ENCODE measurements at regions not wholly inside any gene's neighbourhood (a gene's known extent, or its start where the extent isn't known, plus 50 kb on each side); places are given as distances from the start of the nearest gene placed in this dataset.

DNA sequence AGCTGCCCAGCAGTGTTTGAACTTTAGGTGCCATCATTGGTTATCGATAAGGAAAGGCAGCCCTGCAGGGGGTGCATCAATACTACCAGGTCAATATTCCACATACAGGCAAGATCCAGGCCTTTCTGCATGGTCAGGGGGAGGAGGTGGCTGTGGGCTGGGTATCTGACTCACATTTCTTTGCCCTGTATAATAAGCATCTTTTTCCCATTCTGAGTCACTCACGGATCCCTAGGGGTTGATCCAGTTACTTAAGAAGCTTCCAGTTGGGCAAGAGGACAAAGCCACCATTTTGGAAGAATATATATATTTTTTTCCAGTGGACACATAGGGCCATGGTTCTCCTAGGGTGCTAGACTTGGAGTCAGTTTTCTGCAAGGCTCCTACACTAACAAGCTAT is 114.2 kb upstream of the HABP2 start:
- TF ChIP-seq, protein P1, sequence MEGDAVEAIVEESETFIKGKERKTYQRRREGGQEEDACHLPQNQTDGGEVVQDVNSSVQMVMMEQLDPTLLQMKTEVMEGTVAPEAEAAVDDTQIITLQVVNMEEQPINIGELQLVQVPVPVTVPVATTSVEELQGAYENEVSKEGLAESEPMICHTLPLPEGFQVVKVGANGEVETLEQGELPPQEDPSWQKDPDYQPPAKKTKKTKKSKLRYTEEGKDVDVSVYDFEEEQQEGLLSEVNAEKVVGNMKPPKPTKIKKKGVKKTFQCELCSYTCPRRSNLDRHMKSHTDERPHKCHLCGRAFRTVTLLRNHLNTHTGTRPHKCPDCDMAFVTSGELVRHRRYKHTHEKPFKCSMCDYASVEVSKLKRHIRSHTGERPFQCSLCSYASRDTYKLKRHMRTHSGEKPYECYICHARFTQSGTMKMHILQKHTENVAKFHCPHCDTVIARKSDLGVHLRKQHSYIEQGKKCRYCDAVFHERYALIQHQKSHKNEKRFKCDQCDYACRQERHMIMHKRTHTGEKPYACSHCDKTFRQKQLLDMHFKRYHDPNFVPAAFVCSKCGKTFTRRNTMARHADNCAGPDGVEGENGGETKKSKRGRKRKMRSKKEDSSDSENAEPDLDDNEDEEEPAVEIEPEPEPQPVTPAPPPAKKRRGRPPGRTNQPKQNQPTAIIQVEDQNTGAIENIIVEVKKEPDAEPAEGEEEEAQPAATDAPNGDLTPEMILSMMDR (IDR thresholded peaks at IDR 0.05) = no peak
- Histone ChIP-seq H2AFZ (ENCODE audit: insufficient read depth, low read depth, low read length, poor library complexity, severe bottlenecking) (no peak overlapping the region), H3K9ac (ENCODE audit: insufficient read depth, low read length, poor library complexity, severe bottlenecking) (no peak overlapping the region), H3K36me3 (replicated peaks in 1 of 2; ENCODE audit: control insufficient read depth in 1 of 2, insufficient read depth in 2 of 2, low read length in 2 of 2) (no peaks in the 10 kb centered on the region), H3K27me3 (ENCODE audit: control insufficient read depth in 2 of 2, insufficient read depth in 2 of 2, low read length in 2 of 2) (no peaks in the 10 kb centered on the region), H3K4me3 (replicated peaks in 1 of 3; ENCODE audit: low read depth in 2 of 3, low read length in 3 of 3) (no peak overlapping the region), H3K27ac (ENCODE audit: low read depth in 1 of 2, low read length in 2 of 2) (no peak overlapping the region), H3K79me2 (ENCODE audit: insufficient read depth, low read length) (no peaks in the 10 kb centered on the region), H3K4me2 (replicated peaks; ENCODE audit: extremely low read depth, low read length, poor library complexity, severe bottlenecking) (no peak overlapping the region), H3K4me1 (ENCODE audit: control insufficient read depth in 1 of 2, insufficient read depth in 2 of 2, low read length in 2 of 2) (peaks cover 12 to 13% of the 10 kb centered on the region in 2 donors), H3K9me3 (replicated peaks in 1 of 2; ENCODE audit: control insufficient read depth in 1 of 2, insufficient read depth in 1 of 2, low read length in 2 of 2) (no peaks in the 10 kb centered on the region), H4K20me1 (ENCODE audit: insufficient read depth, low read length) (no peaks in the 10 kb centered on the region)
- Mint-ChIP-seq H3K9me3 (peaks cover 0 to 2% (median 0%) of the 10 kb centered on the region in 7 donors), H3K4me3 (no peak overlapping the region), H3K36me3 (no peaks in the 10 kb centered on the region), H3K27ac (no peak overlapping the region), H3K4me1 (peaks cover 17% of the 10 kb centered on the region), H3K27me3 (ENCODE audit: low read depth in 3 of 3) (peaks cover 1 to 3% (median 2%) of the 10 kb centered on the region in 3 donors)
- no CpG with 5 or more reads among the region's 2 CpGs for WGBS (ENCODE audit: insufficient coverage)
- intact Hi-C loops (cut with micrococcal nuclease) = no loop called here
- DNase-seq = no peak

DNA sequence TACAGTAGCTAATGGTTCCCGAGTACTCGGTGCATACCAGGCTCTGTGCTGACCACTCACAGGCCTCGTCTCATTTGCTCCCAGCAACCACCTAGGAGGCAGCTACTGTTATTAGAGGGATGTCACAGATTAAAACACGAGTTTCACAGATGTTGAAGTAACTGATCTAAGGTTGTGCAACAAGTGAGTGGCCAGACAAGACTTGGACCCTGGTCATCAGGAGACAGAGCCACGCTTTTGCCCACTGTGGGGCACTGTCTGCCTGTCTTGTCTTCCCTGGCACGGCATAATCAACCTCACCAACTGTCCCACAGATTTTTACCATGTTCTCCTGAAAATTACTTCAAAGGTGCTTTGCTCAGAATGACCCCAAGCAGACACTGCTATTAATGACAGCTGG is 111.6 kb upstream of the HABP2 start:
- peaks cover 1 to 3% (median 2%) of the 10 kb centered on the region in 3 donors for H3K27me3 Mint-ChIP-seq (ENCODE audit: low read depth in 3 of 3)
- no peaks in the 10 kb centered on the region for H3K9me3 Mint-ChIP-seq
- Histone ChIP-seq H3K27ac (ENCODE audit: low read depth in 1 of 2, low read length in 2 of 2) (no peak overlapping the region), H3K9me3 (replicated peaks in 1 of 2; ENCODE audit: control insufficient read depth in 1 of 2, insufficient read depth in 1 of 2, low read length in 2 of 2) (no peaks in the 10 kb centered on the region), H3K79me2 (ENCODE audit: insufficient read depth, low read length) (no peaks in the 10 kb centered on the region), H3K9ac (ENCODE audit: insufficient read depth, low read length, poor library complexity, severe bottlenecking) (no peak overlapping the region), H3K36me3 (replicated peaks in 1 of 2; ENCODE audit: control insufficient read depth in 1 of 2, insufficient read depth in 2 of 2, low read length in 2 of 2) (no peaks in the 10 kb centered on the region), H4K20me1 (ENCODE audit: insufficient read depth, low read length) (no peaks in the 10 kb centered on the region), H3K4me3 (replicated peaks in 1 of 3; ENCODE audit: low read depth in 2 of 3, low read length in 3 of 3) (no peak overlapping the region), H3K4me2 (replicated peaks; ENCODE audit: extremely low read depth, low read length, poor library complexity, severe bottlenecking) (no peak overlapping the region), H3K4me1 (ENCODE audit: control insufficient read depth in 1 of 2, insufficient read depth in 2 of 2, low read length in 2 of 2) (peaks cover 12 to 13% of the 10 kb centered on the region in 2 donors), H3K27me3 (ENCODE audit: control insufficient read depth in 2 of 2, insufficient read depth in 2 of 2, low read length in 2 of 2) (no peaks in the 10 kb centered on the region), H2AFZ (ENCODE audit: insufficient read depth, low read depth, low read length, poor library complexity, severe bottlenecking) (no peak overlapping the region)
- H3K27ac Mint-ChIP-seq = no peak overlapping the region
- intact Hi-C loops (cut with micrococcal nuclease) = no loop called here
- TF ChIP-seq, protein P1 (IDR thresholded peaks at IDR 0.05) = no peak
- DNase-seq = no peak
- H3K4me3 Mint-ChIP-seq = no peak overlapping the region
- peaks cover 29% of the 10 kb centered on the region for H3K4me1 Mint-ChIP-seq
- 82% methylated on average over 5 of the region's 6 CpGs for WGBS (ENCODE audit: insufficient coverage)
- H3K36me3 Mint-ChIP-seq = no peaks in the 10 kb centered on the region

Measured in CD14-positive monocyte (primary cell).